Ishikawa (cell line): ENCODE measurements at regions not wholly inside any gene's neighbourhood (a gene's known extent, or its start where the extent isn't known, plus 50 kb on each side); places are given as distances from the start of the nearest gene placed in this dataset.
A peak's percentile ranks its signal among the peaks of the same experiment; 100 is the strongest.

Source experiments
- CEBPB ChIP-seq: IDR thresholded peaks from 2 replicates; pipeline ENCODE4 v1.6.1; 2012
- CREB1 ChIP-seq: IDR thresholded peaks from 2 replicates; pipeline ENCODE4 v1.6.1; 2012; ENCODE audit warnings: low read depth
- EGR1 ChIP-seq: IDR thresholded peaks from 2 replicates; pipeline ENCODE4 v1.6.1; 2012
- EP300 ChIP-seq: IDR thresholded peaks from 2 replicates; pipeline ENCODE4 v1.6.1; 2012; ENCODE audit warnings: borderline replicate concordance
- FOXM1 ChIP-seq: IDR thresholded peaks from 2 replicates; pipeline ENCODE4 v1.6.1; 2012; ENCODE audit warnings: low read depth, borderline replicate concordance
- MAX ChIP-seq: IDR thresholded peaks from 2 replicates; pipeline ENCODE4 v1.6.1; 2012
- NFIC ChIP-seq: IDR thresholded peaks from 2 replicates; pipeline ENCODE4 v1.6.1; 2012
- RAD21 ChIP-seq: IDR thresholded peaks from 2 replicates; pipeline ENCODE4 v1.6.1; 2012; ENCODE audit warnings: low read depth
- REST ChIP-seq: IDR thresholded peaks from 2 replicates; pipeline ENCODE4 v1.6.1; 2012; ENCODE audit warnings: low read depth, mild to moderate bottlenecking
- TAF1 ChIP-seq: IDR thresholded peaks from 2 replicates; pipeline ENCODE4 v1.6.1; 2012; ENCODE audit warnings: low read depth, mild to moderate bottlenecking
- TCF12 ChIP-seq: IDR thresholded peaks from 2 replicates; pipeline ENCODE4 v1.6.1; 2012; ENCODE audit warnings: low read depth
- TEAD4 ChIP-seq: IDR thresholded peaks from 2 replicates; pipeline ENCODE4 v1.6.1; 2012
- USF1 ChIP-seq: IDR thresholded peaks from 2 replicates; pipeline ENCODE4 v1.6.1; 2012
- YY1 ChIP-seq: IDR thresholded peaks from 2 replicates; pipeline ENCODE4 v1.6.1; 2012; ENCODE audit warnings: low read depth
- ZBTB7A ChIP-seq: IDR thresholded peaks from 2 replicates; pipeline ENCODE4 v1.6.1; 2012; ENCODE audit warnings: low read depth

GRCh38 chr2:38504169-38504568, 98.6 kb downstream of the HNRNPLL start:
- no peak for TF ChIP-seq RAD21
- no peak; the same call in 1 of the 2 replicates for TF ChIP-seq MAX
- no peak for TF ChIP-seq REST
- TF ChIP-seq TCF12: no peak
- TF ChIP-seq NFIC: no peak
- no peak for TF ChIP-seq TAF1
- no peak for TF ChIP-seq EP300
- no peak for TF ChIP-seq CEBPB
- no peak for TF ChIP-seq YY1
- TF ChIP-seq CREB1: no peak
- TF ChIP-seq ZBTB7A: no peak
- no peak for TF ChIP-seq FOXM1
- no peak for TF ChIP-seq USF1
- no peak for TF ChIP-seq TEAD4
- TF ChIP-seq EGR1: no peak

GRCh38 chr2:38502107-38502506, 100.6 kb downstream of the HNRNPLL start:
- no peak for TF ChIP-seq EP300
- TF ChIP-seq RAD21: no peak
- TF ChIP-seq ZBTB7A: no peak
- no peak for TF ChIP-seq REST
- no peak for TF ChIP-seq MAX
- TF ChIP-seq TEAD4: no peak
- TF ChIP-seq EGR1: no peak
- TF ChIP-seq YY1: no peak

GRCh38 chr2:38500283-38500634, 102.5 kb downstream of the HNRNPLL start:
- TF ChIP-seq YY1: no peak

- TF ChIP-seq MAX (no peak), RAD21 (no peak), CREB1 (no peak), USF1 (no peak), EGR1 (no peak), TEAD4 (peak; percentile 63)
These were observed 103.0 kb downstream of the HNRNPLL start for GRCh38 chr2:38499548-38500282.

GRCh38 chr2:38498045-38498481, 104.7 kb downstream of the HNRNPLL start:
- TF ChIP-seq EGR1 (no peak), MAX (no peak)

GRCh38 chr2:38497670-38498037, 105.1 kb downstream of the HNRNPLL start:
- TF ChIP-seq REST (no peak), NFIC (no peak), CEBPB (no peak), CREB1 (no peak), ZBTB7A (no peak), TCF12 (no peak), EGR1 (no peak), MAX (no peak), EP300 (no peak), TAF1 (no peak), YY1 (no peak)
